GM18505 (cell line): ENCODE measurements at regions not wholly inside any gene's neighbourhood (a gene's known extent, or its start where the extent isn't known, plus 50 kb on each side); places are given as distances from the start of the nearest gene placed in this dataset.
"Not testable (repeated sequence)": the region's sequence is repeated elsewhere in the genome, so short reads cannot be mapped to it uniquely, and the experiment has no call there.

ENCODE experiments used
- ATAC-seq: cut with Tn5 transposase; IDR thresholded peaks from one replicate; pipeline ENCODE4 v1.9.1; 2021; ENCODE audit not compliant: unreplicated experiment
- POLR2A ChIP-seq: IDR thresholded peaks from 4 replicates; pipeline ENCODE4 v1.6.1; 2011; ENCODE audit warnings: borderline replicate concordance; ENCODE audit not compliant: insufficient read depth, insufficient read length; ENCODE audit errors: extremely low read depth

DNA sequence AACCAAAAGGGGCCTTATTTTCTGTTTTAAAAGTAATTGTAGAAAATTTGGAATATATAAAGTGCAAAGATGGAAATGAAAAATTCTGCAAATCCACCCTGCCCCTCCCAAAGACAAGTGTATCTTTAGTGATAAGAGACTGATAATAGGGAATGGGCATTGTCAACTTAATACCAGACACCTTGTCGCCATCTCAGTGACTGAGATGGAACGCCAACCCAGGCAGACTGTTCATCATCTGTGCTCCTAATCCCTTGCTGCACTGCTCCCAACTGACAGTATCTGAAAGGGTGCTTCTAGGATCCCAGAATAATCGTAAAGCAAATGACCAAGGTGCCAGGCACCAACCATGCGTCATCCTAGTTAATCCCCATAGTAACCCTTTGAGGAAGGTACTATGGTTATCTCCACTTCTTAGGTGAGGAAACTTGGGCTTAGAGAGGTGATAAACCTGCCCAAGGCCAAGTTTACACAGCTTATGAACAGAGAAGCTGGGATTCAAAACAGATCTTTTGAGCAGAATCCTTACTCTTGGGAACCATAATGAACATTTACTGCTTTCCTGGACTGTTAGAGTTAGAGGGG is 583.7 kb downstream of the GATA3 start:
- no peak for TF ChIP-seq POLR2A
- ATAC-seq, result no peak

DNA sequence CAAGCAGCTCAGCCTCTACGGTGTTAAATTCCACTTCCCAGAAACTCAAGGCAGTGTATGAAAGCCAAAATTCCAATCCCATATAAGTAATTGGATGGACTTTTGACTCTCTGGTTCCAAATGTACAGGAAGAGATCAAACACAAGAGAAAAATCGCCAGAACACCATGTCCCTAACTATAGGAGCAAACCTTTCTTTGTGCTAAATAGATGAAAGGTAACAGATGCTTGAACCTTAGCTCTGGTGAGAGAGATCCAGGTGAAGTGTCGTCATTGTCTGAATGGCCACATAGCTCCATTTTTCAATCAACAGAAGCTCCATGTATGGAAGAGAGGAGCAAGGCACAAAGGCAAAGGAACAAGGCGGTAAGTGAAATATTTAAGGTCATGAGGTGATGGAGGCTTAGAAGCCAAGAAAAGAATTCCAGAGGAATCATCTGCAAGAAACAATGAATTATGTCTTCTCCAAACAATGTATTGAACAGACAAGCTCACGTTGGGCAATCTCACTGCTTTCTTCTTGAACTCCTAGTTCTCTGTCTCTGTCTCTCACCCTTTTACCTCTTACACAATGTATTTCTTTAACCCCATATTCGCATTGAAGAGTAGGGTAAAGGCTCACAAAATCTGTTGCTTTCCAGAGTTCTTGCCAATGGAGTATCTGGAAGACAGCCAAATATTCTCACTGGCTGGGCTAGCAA is 585.1 kb downstream of the GATA3 start:
- no peak for TF ChIP-seq POLR2A
- no peak for ATAC-seq

DNA sequence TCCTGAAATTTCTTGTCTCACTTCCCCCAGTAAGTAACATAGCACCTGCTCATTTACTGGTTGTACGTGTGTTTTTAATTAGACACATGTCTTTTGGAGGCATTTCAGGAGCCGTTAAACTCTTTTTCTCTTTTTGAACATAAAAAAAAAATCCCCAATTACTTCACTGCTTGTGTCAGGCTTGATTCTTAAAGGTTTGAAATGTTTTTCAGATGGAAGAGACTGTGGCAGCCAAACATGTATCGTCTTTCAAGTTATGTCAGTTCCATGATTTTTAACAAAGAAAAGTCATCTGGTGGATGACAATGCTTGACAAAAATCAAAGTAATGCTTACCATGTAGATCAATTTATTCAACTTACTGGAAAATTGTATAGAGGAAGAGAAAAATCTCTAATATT is 585.8 kb downstream of the GATA3 start:
- no peak for TF ChIP-seq POLR2A
- no peak for ATAC-seq

DNA sequence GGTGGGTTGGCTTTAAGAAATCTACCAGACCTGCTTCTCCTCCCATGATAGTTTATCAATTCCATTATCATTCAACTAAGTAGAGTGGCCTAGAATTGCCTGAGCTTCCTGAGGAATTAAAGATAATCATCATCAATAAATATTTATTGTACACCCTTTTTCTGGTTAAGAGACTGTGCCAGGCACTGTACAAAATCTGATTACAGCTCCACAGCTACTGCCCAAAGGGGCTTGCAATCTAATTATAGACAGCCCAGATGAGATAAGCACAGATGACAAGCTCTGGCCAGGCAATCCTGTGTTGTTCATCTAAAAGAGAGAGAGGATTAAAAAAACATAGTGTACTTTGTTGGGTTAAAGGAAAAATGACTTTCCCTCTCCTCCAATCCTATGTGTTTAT is 586.4 kb downstream of the GATA3 start:
- no peak for ATAC-seq
- no peak for TF ChIP-seq POLR2A

DNA sequence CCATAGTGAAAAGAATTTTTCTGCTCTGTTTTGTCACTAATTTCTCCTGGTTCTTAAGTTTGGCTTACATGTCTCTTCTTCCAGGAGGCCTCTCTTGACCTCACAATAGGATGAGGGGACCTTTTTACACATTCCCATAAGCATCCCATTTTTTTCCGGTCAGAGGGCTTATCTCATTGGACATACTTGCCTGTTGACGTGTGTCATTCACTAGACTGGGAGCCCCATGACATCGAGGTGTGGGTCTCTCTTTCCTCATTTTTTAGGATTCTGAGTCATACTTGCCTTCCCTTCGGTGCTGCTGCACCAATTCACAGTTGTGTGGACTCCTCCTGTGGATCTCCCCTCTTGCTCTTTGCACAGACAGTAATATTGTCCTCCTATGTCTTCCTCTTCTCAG is 601.8 kb downstream of the GATA3 start:
- ATAC-seq, result no peak

GRCh38 chr10:8659982-8660381 is 605.5 kb downstream of the GATA3 start:
- ATAC-seq, result no peak
- no peak for TF ChIP-seq POLR2A

More for the DNA sequence above, 601.8 kb downstream of the GATA3 start:
- no peak for TF ChIP-seq POLR2A

DNA sequence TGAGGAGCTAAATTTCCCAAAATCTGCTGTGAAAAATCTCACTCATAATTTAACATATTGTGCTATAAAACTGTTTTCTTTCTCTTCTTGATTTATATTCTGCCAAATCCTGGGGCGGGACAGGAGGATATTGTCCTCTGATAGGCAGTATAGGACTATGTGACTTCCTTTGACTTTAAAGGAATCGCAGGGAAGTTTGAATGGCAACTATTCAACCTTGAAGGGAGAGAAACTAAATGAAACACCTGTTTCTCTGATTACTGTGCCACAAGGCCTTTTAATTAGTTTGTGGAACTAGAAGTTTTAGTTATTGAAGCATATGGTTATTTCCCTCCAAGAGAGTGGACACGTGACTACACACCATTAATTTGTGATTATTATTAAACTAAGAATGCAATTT is 607.4 kb downstream of the GATA3 start:
- no peak for ATAC-seq
- TF ChIP-seq POLR2A, result no peak

GRCh38 chr10:8663131-8663530 is 608.6 kb downstream of the GATA3 start:
- ATAC-seq, result no peak
- TF ChIP-seq POLR2A, result no peak

GRCh38 chr10:8665322-8665721 is 610.8 kb downstream of the GATA3 start:
- ATAC-seq, result no peak
- TF ChIP-seq POLR2A, result no peak

GRCh38 chr10:8670461-8670860 is 616.0 kb downstream of the GATA3 start:
- no peak for ATAC-seq
- no peak for TF ChIP-seq POLR2A

DNA sequence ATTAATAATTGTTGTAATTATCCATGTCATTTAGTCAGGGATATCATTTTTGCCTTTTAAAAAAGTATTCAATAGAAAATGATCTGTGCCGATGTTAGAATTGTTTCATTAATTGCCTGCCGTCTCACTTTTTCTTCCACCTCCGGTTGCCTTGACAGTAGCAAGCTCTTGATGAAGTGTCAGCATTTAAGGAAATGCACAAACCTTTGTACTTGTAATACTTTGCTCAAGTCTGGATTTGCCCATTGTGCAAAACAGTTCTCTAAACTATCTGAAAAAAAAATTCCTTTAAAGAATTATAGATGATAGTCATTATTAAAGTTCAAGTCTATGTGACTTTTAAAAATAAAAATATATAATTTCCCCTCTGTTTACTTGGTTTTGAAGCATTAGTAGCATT is 619.7 kb downstream of the GATA3 start:
- no peak for TF ChIP-seq POLR2A
- ATAC-seq, result no peak

DNA sequence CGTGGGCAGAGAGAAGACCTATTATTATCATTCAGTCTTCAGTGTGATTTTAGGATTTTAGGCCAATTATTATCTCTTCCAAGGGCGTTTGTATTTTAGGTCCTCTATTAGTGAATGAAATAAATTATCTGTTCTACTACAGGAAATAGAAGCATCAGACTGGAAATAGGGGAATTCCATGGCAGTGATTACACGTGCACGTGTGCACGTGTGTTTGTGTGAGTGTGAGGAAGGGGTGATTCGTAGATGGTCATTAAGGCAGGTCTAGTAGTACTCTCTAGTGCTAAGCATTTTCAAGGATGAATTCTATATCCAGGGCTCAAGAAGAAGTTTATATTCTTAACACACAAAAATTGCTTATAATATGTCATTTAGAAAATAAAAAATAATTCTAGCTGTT is 623.2 kb downstream of the GATA3 start:
- no peak for TF ChIP-seq POLR2A

GRCh38 chr10:8684916-8685315 is 630.4 kb downstream of the GATA3 start:
- ATAC-seq, result not testable (repeated sequence)

More for the DNA sequence above, 623.2 kb downstream of the GATA3 start:
- ATAC-seq, result no peak

- no peak for ATAC-seq
- no peak for TF ChIP-seq POLR2A
These were observed 634.4 kb downstream of the GATA3 start for GRCh38 chr10:8688881-8689280.
